Fibroblast of lung (primary cell): ENCODE measurements at regions not wholly inside any gene's neighbourhood (a gene's known extent, or its start where the extent isn't known, plus 50 kb on each side); places are given as distances from the start of the nearest gene placed in this dataset.

Source experiments
- DNase-seq, 2 donors: peaks; one replicate each; pipeline versions ENCODE4 v3.0.0 to v3.0.0-alpha.2; 2010; ENCODE audit warnings: low read depth in 2 of 2
- H2AFZ ChIP-seq: 2 replicates; pipeline ENCODE4 v1.5.1; 2012; ENCODE audit warnings: low read length, control low read depth, inconsistent platforms
- H3K27ac ChIP-seq: 2 replicates; pipeline ENCODE4 v1.5.1; 2011; ENCODE audit warnings: low read length, control low read depth; ENCODE audit not compliant: insufficient read depth
- H3K27me3 ChIP-seq: 2 replicates; pipeline ENCODE4 v1.5.1; 2011; ENCODE audit warnings: mild to moderate bottlenecking, low read length; ENCODE audit not compliant: control insufficient read depth, insufficient read depth
- H3K36me3 ChIP-seq: 2 replicates; pipeline ENCODE4 v1.5.1; 2011; ENCODE audit warnings: low read length; ENCODE audit not compliant: control insufficient read depth, insufficient read depth
- H3K4me1 ChIP-seq: 2 replicates; pipeline ENCODE4 v1.5.1; 2011; ENCODE audit warnings: low read length; ENCODE audit not compliant: control insufficient read depth, insufficient read depth; ENCODE audit errors: extremely low read depth
- H3K4me2 ChIP-seq: 2 replicates; pipeline ENCODE4 v1.5.1; 2011; ENCODE audit warnings: low read length, control low read depth; ENCODE audit not compliant: insufficient read depth; ENCODE audit errors: extremely low read depth
- H3K4me3 ChIP-seq, 4 experiments: fragments of 200-600 bp in 1 of 4; sonication (generic) in 1 of 4; replicated peaks in 1 of 4; 2 replicates each; pipeline ENCODE4 v1.5.1; 2011 to 2016; ENCODE audit warnings: low read length in 4 of 4, low read depth in 3 of 4, mild to moderate bottlenecking in 3 of 4, control low read depth in 2 of 4, inconsistent platforms in 1 of 4, mixed read lengths in 1 of 4; ENCODE audit not compliant: insufficient read depth in 1 of 4; ENCODE audit errors: control extremely low read depth in 1 of 4
- H3K79me2 ChIP-seq: 2 replicates; pipeline ENCODE4 v1.5.1; 2012; ENCODE audit warnings: mild to moderate bottlenecking, low read length, inconsistent platforms; ENCODE audit not compliant: control insufficient read depth, insufficient read depth
- H3K9ac ChIP-seq: 2 replicates; pipeline ENCODE4 v1.5.1; 2011; ENCODE audit warnings: mild to moderate bottlenecking, low read length, control low read depth; ENCODE audit not compliant: insufficient read depth
- H3K9me3 ChIP-seq: 2 replicates; pipeline ENCODE4 v1.5.1; 2012; ENCODE audit warnings: low read depth, low read length; ENCODE audit not compliant: control insufficient read depth, insufficient read depth
- H4K20me1 ChIP-seq: 2 replicates; pipeline ENCODE4 v1.5.1; 2011; ENCODE audit warnings: low read length; ENCODE audit not compliant: control insufficient read depth, insufficient read depth; ENCODE audit errors: extremely low read depth
- CTCF ChIP-seq, 2 donors: IDR thresholded peaks in 1 of 2; conservative IDR thresholded peaks in 1 of 2; 1 replicate in 1 of 2; 2 replicates in 1 of 2; pipeline ENCODE4 v1.5.1; 2011 to 2012; ENCODE audit warnings: low read length in 2 of 2, control low read depth in 1 of 2, inconsistent platforms in 1 of 2, low read depth in 1 of 2, mild to moderate bottlenecking in 1 of 2
- EZH2 ChIP-seq: IDR thresholded peaks from 2 replicates; pipeline ENCODE4 v1.5.1; 2012; ENCODE audit warnings: low read length, control low read depth, mild to moderate bottlenecking; ENCODE audit errors: missing control alignments

GRCh38 chr18:22685788-22686187, 247.3 kb upstream of the RBBP8 start:
- H3K79me2 ChIP-seq, result no peaks in the 10 kb centered on the region
- no peak for TF ChIP-seq CTCF (conservative IDR thresholded peaks at IDR 0.05 in 1 of 2, IDR thresholded peaks at IDR 0.05 in 1 of 2; ENCODE audit: low read depth in 1 of 2, low read length in 2 of 2)
- no peak for TF ChIP-seq EZH2
- no peak overlapping the region for H3K9ac ChIP-seq
- H3K4me1 ChIP-seq, result no peaks in the 10 kb centered on the region
- no peaks in the 10 kb centered on the region for H3K36me3 ChIP-seq
- H2AFZ ChIP-seq, result no peak overlapping the region
- no peaks in the 10 kb centered on the region for H3K27me3 ChIP-seq
- H3K4me3 ChIP-seq, result no peak overlapping the region
- H3K4me2 ChIP-seq, result no peak overlapping the region
- no peaks in the 10 kb centered on the region for H4K20me1 ChIP-seq
- no peaks in the 10 kb centered on the region for H3K9me3 ChIP-seq
- no peak for DNase-seq
- no peak overlapping the region for H3K27ac ChIP-seq

- TF ChIP-seq CTCF (conservative IDR thresholded peaks at IDR 0.05 in 1 of 2, IDR thresholded peaks at IDR 0.05 in 1 of 2; ENCODE audit: low read depth in 1 of 2, low read length in 2 of 2) (no peak), EZH2 (no peak)
- Histone ChIP-seq H3K79me2 (no peaks in the 10 kb centered on the region), H3K4me1 (peaks cover 3% of the 10 kb centered on the region), H3K27me3 (no peaks in the 10 kb centered on the region), H3K4me3 (no peak overlapping the region), H4K20me1 (no peaks in the 10 kb centered on the region), H3K9me3 (no peaks in the 10 kb centered on the region), H2AFZ (no peak overlapping the region), H3K9ac (no peak overlapping the region), H3K36me3 (no peaks in the 10 kb centered on the region), H3K27ac (no peak overlapping the region), H3K4me2 (no peak overlapping the region)
- DNase-seq, result no peak
Observed at GRCh38 chr18:22687892-22688680, 245.0 kb upstream of the RBBP8 start.

- Histone ChIP-seq H3K79me2 (no peaks in the 10 kb centered on the region), H3K27me3 (no peaks in the 10 kb centered on the region), H3K9ac (no peak overlapping the region), H3K4me3 (no peak overlapping the region), H3K27ac (no peak overlapping the region), H3K4me2 (no peak overlapping the region), H3K4me1 (peaks cover 3% of the 10 kb centered on the region), H2AFZ (no peak overlapping the region), H4K20me1 (no peaks in the 10 kb centered on the region), H3K36me3 (no peaks in the 10 kb centered on the region), H3K9me3 (no peaks in the 10 kb centered on the region)
- no peak for DNase-seq
- no peak for TF ChIP-seq EZH2
- TF ChIP-seq CTCF (conservative IDR thresholded peaks at IDR 0.05 in 1 of 2, IDR thresholded peaks at IDR 0.05 in 1 of 2; ENCODE audit: low read depth in 1 of 2, low read length in 2 of 2), result no peak
Observed at GRCh38 chr18:22688877-22689496, 244.1 kb upstream of the RBBP8 start.
